Caco-2 (cell line): ENCODE measurements at regions not wholly inside any gene's neighbourhood (a gene's known extent, or its start where the extent isn't known, plus 50 kb on each side); places are given as distances from the start of the nearest gene placed in this dataset.

Source experiments
- BruUV-seq: library from RNA; stranded (reverse); fragments of 400-500 nt; replicated peaks from 2 replicates; lab custom pipeline; 2021; lab: Mats Ljungman, UMichigan
- CTCF ChIA-PET: fragments of 300-600 bp; sonication (Branson Sonifier 250); formaldehyde crosslinking; loops from one replicate; lab custom pipeline; 2022; ENCODE audit warnings: antibody characterized with exemption; lab: Charles Lee
- POLR2A ChIA-PET: fragments of 300-600 bp; sonication (Branson Sonifier 250); formaldehyde crosslinking; loops from one replicate; lab custom pipeline; 2022; ENCODE audit warnings: antibody characterized with exemption; lab: Charles Lee
- DNase-seq, 2 experiments: peaks; one replicate each; pipeline versions ENCODE4 v3.0.0 to v3.0.0-alpha.2; 2020 to 2022
- H3K27me3 ChIP-seq: replicated peaks from 2 replicates; pipeline ENCODE4 v1.6.0; 2011; ENCODE audit warnings: low read length; ENCODE audit not compliant: control insufficient read depth, insufficient read depth
- H3K36me3 ChIP-seq: 2 replicates; pipeline ENCODE4 v1.5.1; 2011; ENCODE audit warnings: low read length; ENCODE audit not compliant: control insufficient read depth, insufficient read depth
- H3K4me1 ChIP-seq: fragments of 250-450 bp; sonication (Bioruptor Pico); 2 replicates; pipeline ENCODE4 v1.5.1; 2020; ENCODE audit warnings: mild to moderate bottlenecking
- H3K4me3 ChIP-seq: 2 replicates; pipeline ENCODE4 v1.5.1; 2011; ENCODE audit warnings: low read depth, mild to moderate bottlenecking, control low read depth, low read length
- H3K9me3 ChIP-seq: fragments of 250-450 bp; sonication (Bioruptor Pico); 2 replicates; pipeline ENCODE4 v1.5.1; 2020; ENCODE audit warnings: mild to moderate bottlenecking, moderate library complexity
- H3K27ac Mint-ChIP-seq: one replicate; pipeline ENCODE4 v1.8.0; 2022; ENCODE audit warnings: mixed read lengths; ENCODE audit not compliant: unreplicated experiment
- H3K27me3 Mint-ChIP-seq: one replicate; pipeline ENCODE4 v1.8.0; 2022; ENCODE audit warnings: mixed read lengths; ENCODE audit not compliant: insufficient read depth, unreplicated experiment
- H3K36me3 Mint-ChIP-seq: one replicate; pipeline ENCODE4 v1.8.0; 2022; ENCODE audit warnings: mild to moderate bottlenecking, mixed read lengths; ENCODE audit not compliant: insufficient read depth, unreplicated experiment
- H3K4me1 Mint-ChIP-seq: one replicate; pipeline ENCODE4 v1.8.0; 2022; ENCODE audit warnings: low read depth, mixed read lengths; ENCODE audit not compliant: unreplicated experiment
- H3K4me3 Mint-ChIP-seq: one replicate; pipeline ENCODE4 v1.8.0; 2022; ENCODE audit warnings: mild to moderate bottlenecking, moderate library complexity, mixed read lengths; ENCODE audit not compliant: unreplicated experiment
- H3K9me3 Mint-ChIP-seq: one replicate; pipeline ENCODE4 v1.8.0; 2022; ENCODE audit warnings: mixed read lengths; ENCODE audit not compliant: unreplicated experiment
- intact Hi-C: fragments of 100-400 bp; cut with micrococcal nuclease; formaldehyde crosslinking; loops from one replicate; pipeline ENCODE4 v1.10.0; 2022; ENCODE audit not compliant: unreplicated experiment
- TF ChIP-seq, protein P1 (sequence below), 2 experiments: fragments of 200-600 bp in 1 of 2; IDR thresholded peaks; 1 replicate in 1 of 2; 2 replicates in 1 of 2; pipeline versions ENCODE4 v1.5.1 to v1.8.0; 2011 to 2022; ENCODE audit warnings: antibody characterized with exemption in 1 of 2, control low read depth in 1 of 2, inconsistent platforms in 1 of 2, low read depth in 1 of 2, low read length in 1 of 2, mild to moderate bottlenecking in 1 of 2, moderate library complexity in 1 of 2; ENCODE audit not compliant: insufficient read depth in 1 of 2, severe bottlenecking in 1 of 2, unreplicated experiment in 1 of 2

DNA sequence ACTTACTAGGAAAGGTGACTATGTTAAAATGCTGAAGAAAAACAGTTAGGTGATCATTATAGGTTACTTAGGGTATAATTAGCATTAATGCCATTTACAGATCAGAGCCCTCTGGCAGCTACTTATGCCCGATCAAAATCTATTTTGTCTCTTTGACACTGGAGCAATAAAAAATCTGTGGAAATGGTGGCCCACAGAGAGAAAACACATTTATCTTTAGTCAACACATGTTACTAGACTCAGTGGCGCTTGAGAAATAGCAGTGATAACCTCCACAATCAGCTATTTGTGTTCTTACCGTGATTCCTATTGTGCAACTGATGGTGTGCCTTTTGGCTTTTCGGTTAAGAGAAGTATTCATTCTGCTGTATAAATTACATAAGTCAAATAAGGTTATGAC lies 1519.6 kb downstream of the PCDH9 start:
- Mint-ChIP-seq H3K27me3 (no peaks in the 10 kb centered on the region), H3K9me3 (no peaks in the 10 kb centered on the region), H3K4me1 (no peaks in the 10 kb centered on the region), H3K4me3 (no peak overlapping the region), H3K36me3 (no peaks in the 10 kb centered on the region), H3K27ac (no peak overlapping the region)
- Histone ChIP-seq H3K4me1 (no peaks in the 10 kb centered on the region), H3K27me3 (no peaks in the 10 kb centered on the region), H3K4me3 (no peak overlapping the region), H3K36me3 (no peaks in the 10 kb centered on the region), H3K9me3 (no peaks in the 10 kb centered on the region; the same call in 1 of the 2 replicates)
- BruUV-seq: no TSS peak
- intact Hi-C loops: no loop called here
- DNase-seq: no peak
- TF ChIP-seq, protein P1, sequence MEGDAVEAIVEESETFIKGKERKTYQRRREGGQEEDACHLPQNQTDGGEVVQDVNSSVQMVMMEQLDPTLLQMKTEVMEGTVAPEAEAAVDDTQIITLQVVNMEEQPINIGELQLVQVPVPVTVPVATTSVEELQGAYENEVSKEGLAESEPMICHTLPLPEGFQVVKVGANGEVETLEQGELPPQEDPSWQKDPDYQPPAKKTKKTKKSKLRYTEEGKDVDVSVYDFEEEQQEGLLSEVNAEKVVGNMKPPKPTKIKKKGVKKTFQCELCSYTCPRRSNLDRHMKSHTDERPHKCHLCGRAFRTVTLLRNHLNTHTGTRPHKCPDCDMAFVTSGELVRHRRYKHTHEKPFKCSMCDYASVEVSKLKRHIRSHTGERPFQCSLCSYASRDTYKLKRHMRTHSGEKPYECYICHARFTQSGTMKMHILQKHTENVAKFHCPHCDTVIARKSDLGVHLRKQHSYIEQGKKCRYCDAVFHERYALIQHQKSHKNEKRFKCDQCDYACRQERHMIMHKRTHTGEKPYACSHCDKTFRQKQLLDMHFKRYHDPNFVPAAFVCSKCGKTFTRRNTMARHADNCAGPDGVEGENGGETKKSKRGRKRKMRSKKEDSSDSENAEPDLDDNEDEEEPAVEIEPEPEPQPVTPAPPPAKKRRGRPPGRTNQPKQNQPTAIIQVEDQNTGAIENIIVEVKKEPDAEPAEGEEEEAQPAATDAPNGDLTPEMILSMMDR (IDR thresholded peaks at IDR 0.05; ENCODE audit: insufficient read depth in 1 of 2, low read depth in 1 of 2, low read length in 1 of 2, severe bottlenecking in 1 of 2, unreplicated experiment in 1 of 2): no peak
- POLR2A ChIA-PET: no interaction called here
- CTCF ChIA-PET: no interaction called here

DNA sequence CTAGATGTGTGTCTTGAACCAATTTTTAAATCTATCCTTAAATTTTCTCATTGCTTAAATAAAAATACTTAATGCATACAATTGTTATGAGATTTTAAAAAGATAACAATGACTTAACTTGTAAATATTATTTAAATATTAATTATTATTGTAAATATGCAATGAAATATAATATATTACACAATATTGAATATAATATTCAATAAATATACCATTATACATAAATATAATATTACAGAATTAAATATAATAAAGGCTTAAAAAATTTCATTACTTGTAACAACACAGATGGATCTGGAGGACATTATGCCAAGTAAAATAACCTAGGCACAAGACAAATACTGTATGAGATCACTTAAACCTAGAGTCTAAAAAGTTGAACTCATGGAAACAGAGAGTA lies 1532.3 kb downstream of the PCDH9 start:
- ChIA-PET CTCF (no interaction called here), POLR2A (no interaction called here)
- no peaks in the 10 kb centered on the region for H3K4me1 Mint-ChIP-seq
- H3K36me3 Mint-ChIP-seq: no peaks in the 10 kb centered on the region
- Histone ChIP-seq H3K9me3 (no peaks in the 10 kb centered on the region), H3K27me3 (no peaks in the 10 kb centered on the region), H3K4me1 (no peaks in the 10 kb centered on the region), H3K36me3 (no peaks in the 10 kb centered on the region), H3K4me3 (no peak overlapping the region)
- no peaks in the 10 kb centered on the region for H3K9me3 Mint-ChIP-seq
- no peaks in the 10 kb centered on the region for H3K27me3 Mint-ChIP-seq
- intact Hi-C loops: no loop called here
- no TSS peak for BruUV-seq
- DNase-seq: no peak
- no peak overlapping the region for H3K4me3 Mint-ChIP-seq
- H3K27ac Mint-ChIP-seq: no peak overlapping the region
- TF ChIP-seq, protein P1 (IDR thresholded peaks at IDR 0.05; ENCODE audit: insufficient read depth in 1 of 2, low read depth in 1 of 2, low read length in 1 of 2, severe bottlenecking in 1 of 2, unreplicated experiment in 1 of 2): no peak

DNA sequence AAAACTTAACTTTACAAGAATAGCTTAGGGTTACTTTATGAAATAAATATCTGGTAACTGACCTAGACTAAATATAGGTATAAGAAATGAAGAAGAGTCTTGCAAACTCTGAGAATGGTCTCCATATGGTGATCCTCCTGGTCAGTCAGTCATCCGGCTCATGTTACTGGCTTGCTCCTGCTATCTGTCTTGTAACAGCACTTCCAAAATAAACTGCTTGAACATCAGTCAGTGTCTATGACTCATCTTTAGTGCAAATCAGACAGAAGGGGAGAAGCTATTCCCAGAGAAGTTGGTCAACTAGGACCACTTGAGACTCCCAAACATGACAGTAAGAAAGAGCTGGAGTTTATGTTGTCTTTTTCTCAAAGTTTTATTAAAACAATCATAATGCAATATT lies 1550.9 kb downstream of the PCDH9 start:
- no TSS peak for BruUV-seq
- 0 out of 2 replicates have a peak, but pooled peaks cover 5% of the 10 kb centered on the region for H3K4me1 ChIP-seq

More for the DNA sequence above, 1550.9 kb downstream of the PCDH9 start:
- peaks cover 2% of the 10 kb centered on the region for H3K27me3 Mint-ChIP-seq
- ChIA-PET POLR2A (no interaction called here), CTCF (no interaction called here)
- Histone ChIP-seq H3K27me3 (no peaks in the 10 kb centered on the region), H3K36me3 (no peaks in the 10 kb centered on the region), H3K9me3 (no peaks in the 10 kb centered on the region), H3K4me3 (no peak overlapping the region)
- H3K9me3 Mint-ChIP-seq: peaks cover 8% of the 10 kb centered on the region
- TF ChIP-seq, protein P1 (IDR thresholded peaks at IDR 0.05; ENCODE audit: insufficient read depth in 1 of 2, low read depth in 1 of 2, low read length in 1 of 2, severe bottlenecking in 1 of 2, unreplicated experiment in 1 of 2): no peak
- no peak overlapping the region for H3K27ac Mint-ChIP-seq
- peaks cover 8% of the 10 kb centered on the region for H3K4me1 Mint-ChIP-seq
- no peak for DNase-seq
- no peak overlapping the region for H3K4me3 Mint-ChIP-seq
- intact Hi-C loops: no loop called here
- no peaks in the 10 kb centered on the region for H3K36me3 Mint-ChIP-seq
